ENCODE measurements at regions not wholly inside any gene's neighbourhood (a gene's known extent, or its start where the extent isn't known, plus 50 kb on each side); places are given as distances from the start of the nearest gene placed in this dataset.

- in situ Hi-C loops (cut with MboI; ENCODE audit: low sequenced_read_pairs), result no loop called here
- no peaks in the 10 kb centered on the region for H3K36me3 ChIP-seq (replicated peaks)
- no peaks in the 10 kb centered on the region for H3K27me3 ChIP-seq (ENCODE audit: low read depth)
- no peaks in the 10 kb centered on the region; the same call in 1 of the 2 replicates for H3K9me3 ChIP-seq
- DNase-seq (ENCODE audit: low spot score in 2 of 2), result peak in 1 of 2 experiments; percentile 22
- H3K4me1 ChIP-seq, result peaks cover 5% of the 10 kb centered on the region
- no peak overlapping the region for H3K4me3 ChIP-seq
These were observed 232.0 kb upstream of the CELF2 start for GRCh38 chr10:10785627-10786026.

- H3K4me3 ChIP-seq, result no peak overlapping the region
- H3K9me3 ChIP-seq, result no peaks in the 10 kb centered on the region; the same call in 1 of the 2 replicates
- no peak for DNase-seq (ENCODE audit: low spot score in 2 of 2)
- peaks cover 5% of the 10 kb centered on the region for H3K4me1 ChIP-seq
- no peaks in the 10 kb centered on the region for H3K27me3 ChIP-seq (ENCODE audit: low read depth)
- in situ Hi-C loops (cut with MboI; ENCODE audit: low sequenced_read_pairs), result no loop called here
- no peaks in the 10 kb centered on the region for H3K36me3 ChIP-seq (replicated peaks)
These were observed 231.3 kb upstream of the CELF2 start for GRCh38 chr10:10786109-10787090.

- no peaks in the 10 kb centered on the region for H3K36me3 ChIP-seq (replicated peaks)
- in situ Hi-C loops (cut with MboI; ENCODE audit: low sequenced_read_pairs), result no loop called here
- H3K27me3 ChIP-seq (ENCODE audit: low read depth), result no peaks in the 10 kb centered on the region
- no peak for DNase-seq (ENCODE audit: low spot score in 2 of 2)
- H3K4me3 ChIP-seq, result no peak overlapping the region
- H3K4me1 ChIP-seq, result peaks cover 14% of the 10 kb centered on the region
- H3K9me3 ChIP-seq, result no peaks in the 10 kb centered on the region
These were observed 230.1 kb upstream of the CELF2 start for GRCh38 chr10:10787586-10787985.

- peaks cover 21% of the 10 kb centered on the region for H3K4me1 ChIP-seq
- no peak for DNase-seq (ENCODE audit: low spot score in 2 of 2)
- in situ Hi-C loops (cut with MboI; ENCODE audit: low sequenced_read_pairs), result no loop called here
- no peak overlapping the region for H3K4me3 ChIP-seq
- H3K9me3 ChIP-seq, result no peaks in the 10 kb centered on the region
- no peaks in the 10 kb centered on the region for H3K27me3 ChIP-seq (ENCODE audit: low read depth)
- H3K36me3 ChIP-seq (replicated peaks), result no peaks in the 10 kb centered on the region
These were observed 228.9 kb upstream of the CELF2 start for GRCh38 chr10:10788761-10789160.

- Histone ChIP-seq H3K9me3 (no peaks in the 10 kb centered on the region), H3K4me3 (no peak overlapping the region), H3K36me3 (replicated peaks) (no peaks in the 10 kb centered on the region), H3K4me1 (peaks cover 21% of the 10 kb centered on the region), H3K27me3 (ENCODE audit: low read depth) (no peaks in the 10 kb centered on the region)
- in situ Hi-C loops (cut with MboI; ENCODE audit: low sequenced_read_pairs), result no loop called here
- DNase-seq (ENCODE audit: low spot score in 2 of 2), result no peak
These were observed 225.8 kb upstream of the CELF2 start for GRCh38 chr10:10791869-10792268.

- Histone ChIP-seq H3K4me3 (no peak overlapping the region), H3K36me3 (replicated peaks) (no peaks in the 10 kb centered on the region), H3K9me3 (no peaks in the 10 kb centered on the region), H3K4me1 (peaks cover 24% of the 10 kb centered on the region), H3K27me3 (ENCODE audit: low read depth) (no peaks in the 10 kb centered on the region)
- in situ Hi-C loops (cut with MboI; ENCODE audit: low sequenced_read_pairs), result no loop called here
- DNase-seq (ENCODE audit: low spot score in 2 of 2), result peak; percentile 60 to 84
These were observed 225.0 kb upstream of the CELF2 start for GRCh38 chr10:10792681-10793080.

- H3K4me3 ChIP-seq, result no peak overlapping the region
- H3K27me3 ChIP-seq (ENCODE audit: low read depth), result no peaks in the 10 kb centered on the region
- DNase-seq (ENCODE audit: low spot score in 2 of 2), result no peak
- H3K4me1 ChIP-seq, result peaks cover 24% of the 10 kb centered on the region
- H3K36me3 ChIP-seq (replicated peaks), result no peaks in the 10 kb centered on the region
- no peaks in the 10 kb centered on the region for H3K9me3 ChIP-seq
- in situ Hi-C loops (cut with MboI; ENCODE audit: low sequenced_read_pairs), result no loop called here
These were observed 223.6 kb upstream of the CELF2 start for GRCh38 chr10:10794046-10794445.

- in situ Hi-C loops (cut with MboI; ENCODE audit: low sequenced_read_pairs), result no loop called here
- H3K27me3 ChIP-seq (ENCODE audit: low read depth), result no peaks in the 10 kb centered on the region
- H3K4me1 ChIP-seq, result peaks cover 24% of the 10 kb centered on the region
- no peaks in the 10 kb centered on the region for H3K36me3 ChIP-seq (replicated peaks)
- no peaks in the 10 kb centered on the region for H3K9me3 ChIP-seq
- H3K4me3 ChIP-seq, result no peak overlapping the region
- no peak for DNase-seq (ENCODE audit: low spot score in 2 of 2)
These were observed 222.9 kb upstream of the CELF2 start for GRCh38 chr10:10794791-10795191.

- no peak overlapping the region for H3K4me3 ChIP-seq
- H3K9me3 ChIP-seq, result no peaks in the 10 kb centered on the region
- H3K36me3 ChIP-seq (replicated peaks), result no peaks in the 10 kb centered on the region
- peaks cover 24% of the 10 kb centered on the region for H3K4me1 ChIP-seq
- DNase-seq (ENCODE audit: low spot score in 2 of 2), result no peak
- in situ Hi-C loops (cut with MboI; ENCODE audit: low sequenced_read_pairs), result no loop called here
- H3K27me3 ChIP-seq (ENCODE audit: low read depth), result no peaks in the 10 kb centered on the region
These were observed 221.5 kb upstream of the CELF2 start for GRCh38 chr10:10796061-10796773.

- Histone ChIP-seq H3K9me3 (no peaks in the 10 kb centered on the region), H3K36me3 (replicated peaks) (no peaks in the 10 kb centered on the region), H3K27me3 (ENCODE audit: low read depth) (no peaks in the 10 kb centered on the region), H3K4me1 (peaks cover 21% of the 10 kb centered on the region), H3K4me3 (no peak overlapping the region)
- in situ Hi-C loops (cut with MboI; ENCODE audit: low sequenced_read_pairs), result no loop called here
- no peak for DNase-seq (ENCODE audit: low spot score in 2 of 2)
These were observed 220.8 kb upstream of the CELF2 start for GRCh38 chr10:10796774-10797415.

GRCh38 chr10:10797513-10797912, 220.2 kb upstream of the CELF2 start:
- no peak overlapping the region for H3K4me3 ChIP-seq
- peaks cover 14% of the 10 kb centered on the region for H3K4me1 ChIP-seq
- DNase-seq (ENCODE audit: low spot score in 2 of 2), result no peak
- H3K36me3 ChIP-seq (replicated peaks), result no peaks in the 10 kb centered on the region
- in situ Hi-C loops (cut with MboI; ENCODE audit: low sequenced_read_pairs), result no loop called here
- no peaks in the 10 kb centered on the region for H3K27me3 ChIP-seq (ENCODE audit: low read depth)
- no peaks in the 10 kb centered on the region for H3K9me3 ChIP-seq

GRCh38 chr10:10798102-10798863, 219.4 kb upstream of the CELF2 start:
- H3K4me1 ChIP-seq, result peaks cover 10% of the 10 kb centered on the region
- H3K9me3 ChIP-seq, result no peaks in the 10 kb centered on the region
- H3K36me3 ChIP-seq (replicated peaks), result no peaks in the 10 kb centered on the region
- no peaks in the 10 kb centered on the region for H3K27me3 ChIP-seq (ENCODE audit: low read depth)
- H3K4me3 ChIP-seq, result no peak overlapping the region
- in situ Hi-C loops (cut with MboI; ENCODE audit: low sequenced_read_pairs), result no loop called here
- DNase-seq (ENCODE audit: low spot score in 2 of 2), result no peak

- in situ Hi-C loops (cut with MboI; ENCODE audit: low sequenced_read_pairs), result no loop called here
- Histone ChIP-seq H3K36me3 (replicated peaks) (no peaks in the 10 kb centered on the region), H3K27me3 (ENCODE audit: low read depth) (no peaks in the 10 kb centered on the region), H3K4me1 (peaks cover 7% of the 10 kb centered on the region; the same call in 1 of the 2 replicates), H3K9me3 (no peaks in the 10 kb centered on the region), H3K4me3 (no peak overlapping the region)
- no peak for DNase-seq (ENCODE audit: low spot score in 2 of 2)
These were observed 218.8 kb upstream of the CELF2 start for GRCh38 chr10:10798864-10799192.

Measured in HAP-1 (cell line).